HG03460 (cell line): ENCODE measurements at regions not wholly inside any gene's neighbourhood (a gene's known extent, or its start where the extent isn't known, plus 50 kb on each side); places are given as distances from the start of the nearest gene placed in this dataset.

Experiments
- ATAC-seq: cut with Tn5 transposase; IDR thresholded peaks from one replicate; pipeline ENCODE4 v1.9.1; 2021; ENCODE audit not compliant: unreplicated experiment

GRCh38 chr4:53653484-53654053 is 62.3 kb upstream of the LNX1 start:
- ATAC-seq, result peak; percentile 70

GRCh38 chr4:53651156-53651735 is 60.0 kb upstream of the LNX1 start:
- ATAC-seq, result no peak

GRCh38 chr4:53649357-53649756 is 58.1 kb upstream of the LNX1 start:
- ATAC-seq, result no peak

GRCh38 chr4:53647547-53647946 is 56.3 kb upstream of the LNX1 start:
- peak; percentile 46 for ATAC-seq

GRCh38 chr4:53646795-53647194 is 55.5 kb upstream of the LNX1 start:
- no peak for ATAC-seq

GRCh38 chr4:53645108-53645507 is 53.8 kb upstream of the LNX1 start:
- ATAC-seq, result no peak

GRCh38 chr4:53644607-53645006 is 53.3 kb upstream of the LNX1 start:
- no peak for ATAC-seq
